Activated CD8-positive, alpha-beta T cell treated with anti-CD3 and anti-CD28 coated beads for 36 hours (primary cell): ENCODE measurements at regions not wholly inside any gene's neighbourhood (a gene's known extent, or its start where the extent isn't known, plus 50 kb on each side); places are given as distances from the start of the nearest gene placed in this dataset.

ENCODE experiments used
- ATAC-seq: fragments of 200-7000 bp; cut with Tn5 transposase; one replicate; pipeline ENCODE4 v1.10.0; 2021; ENCODE audit warnings: mild to moderate bottlenecking, moderate library complexity
- CTCF ChIA-PET: fragments of 350-600 bp; sonication (Branson Sonifier 250); formaldehyde crosslinking; loops from one replicate; lab custom pipeline; 2021; ENCODE audit warnings: antibody characterized with exemption; lab: Charles Lee
- POLR2A ChIA-PET: fragments of 350-600 bp; sonication (Branson Sonifier 250); formaldehyde crosslinking; loops from one replicate; lab custom pipeline; 2021; ENCODE audit warnings: antibody characterized with exemption; lab: Charles Lee
- DNase-seq: peaks from one replicate; pipeline ENCODE4 v3.0.0-alpha.2; 2020
- H3K27ac Mint-ChIP-seq: one replicate; pipeline ENCODE4 v1.8.0; 2021; ENCODE audit warnings: mild to moderate bottlenecking, mixed read lengths
- H3K27me3 Mint-ChIP-seq: one replicate; pipeline ENCODE4 v1.8.0; 2021; ENCODE audit warnings: mixed read lengths
- H3K36me3 Mint-ChIP-seq: one replicate; pipeline ENCODE4 v1.8.0; 2021; ENCODE audit warnings: low read depth, mixed read lengths
- H3K4me1 Mint-ChIP-seq: one replicate; pipeline ENCODE4 v1.8.0; 2021; ENCODE audit warnings: low read depth, mixed read lengths
- H3K4me3 Mint-ChIP-seq: one replicate; pipeline ENCODE4 v1.8.0; 2021; ENCODE audit warnings: mild to moderate bottlenecking, moderate library complexity, mixed read lengths
- H3K9me3 Mint-ChIP-seq: one replicate; pipeline ENCODE4 v1.8.0; 2021; ENCODE audit warnings: mixed read lengths
- intact Hi-C: fragments of 100-400 bp; cut with micrococcal nuclease; formaldehyde crosslinking; loops from one replicate; pipeline ENCODE4 v1.10.0; 2022
- TF ChIP-seq, protein P1 (sequence below): fragments of 200-600 bp; IDR thresholded peaks from one replicate; pipeline ENCODE4 v1.8.0; 2022; ENCODE audit warnings: antibody characterized with exemption, mild to moderate bottlenecking

DNA sequence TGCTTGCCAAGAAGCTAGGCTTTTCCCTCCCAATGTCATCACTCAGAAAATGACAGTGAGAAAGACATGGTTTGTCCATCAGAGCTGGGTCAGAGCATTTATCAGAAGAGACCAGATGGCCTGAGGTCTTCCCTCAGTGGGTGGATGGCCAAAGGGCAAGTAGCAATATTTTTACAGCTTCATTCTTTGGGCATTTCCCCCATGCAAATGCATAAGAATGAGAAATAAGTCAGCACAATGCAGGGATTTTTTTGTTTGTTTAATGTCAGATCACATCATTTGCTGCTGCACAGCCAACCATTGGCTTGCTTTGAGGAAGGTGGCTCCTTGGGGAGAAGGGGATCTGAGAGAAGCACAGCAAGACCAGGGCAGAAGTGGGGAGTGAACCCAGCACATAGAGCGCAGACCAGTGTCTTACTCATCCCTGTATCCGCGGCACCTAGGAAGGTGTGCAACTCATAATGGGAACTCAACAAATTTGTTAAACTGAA, 209.6 kb downstream of the SEMA6A start:
- peaks cover 6% of the 10 kb centered on the region for H3K36me3 Mint-ChIP-seq
- no peak overlapping the region for H3K4me3 Mint-ChIP-seq
- TF ChIP-seq, protein P1, sequence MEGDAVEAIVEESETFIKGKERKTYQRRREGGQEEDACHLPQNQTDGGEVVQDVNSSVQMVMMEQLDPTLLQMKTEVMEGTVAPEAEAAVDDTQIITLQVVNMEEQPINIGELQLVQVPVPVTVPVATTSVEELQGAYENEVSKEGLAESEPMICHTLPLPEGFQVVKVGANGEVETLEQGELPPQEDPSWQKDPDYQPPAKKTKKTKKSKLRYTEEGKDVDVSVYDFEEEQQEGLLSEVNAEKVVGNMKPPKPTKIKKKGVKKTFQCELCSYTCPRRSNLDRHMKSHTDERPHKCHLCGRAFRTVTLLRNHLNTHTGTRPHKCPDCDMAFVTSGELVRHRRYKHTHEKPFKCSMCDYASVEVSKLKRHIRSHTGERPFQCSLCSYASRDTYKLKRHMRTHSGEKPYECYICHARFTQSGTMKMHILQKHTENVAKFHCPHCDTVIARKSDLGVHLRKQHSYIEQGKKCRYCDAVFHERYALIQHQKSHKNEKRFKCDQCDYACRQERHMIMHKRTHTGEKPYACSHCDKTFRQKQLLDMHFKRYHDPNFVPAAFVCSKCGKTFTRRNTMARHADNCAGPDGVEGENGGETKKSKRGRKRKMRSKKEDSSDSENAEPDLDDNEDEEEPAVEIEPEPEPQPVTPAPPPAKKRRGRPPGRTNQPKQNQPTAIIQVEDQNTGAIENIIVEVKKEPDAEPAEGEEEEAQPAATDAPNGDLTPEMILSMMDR, result no peak
- H3K27ac Mint-ChIP-seq, result no peak overlapping the region
- no peaks in the 10 kb centered on the region for H3K27me3 Mint-ChIP-seq
- CTCF ChIA-PET, result no interaction called here
- ATAC-seq (no peak), DNase-seq (no peak)
- POLR2A ChIA-PET, result no interaction called here
- no peaks in the 10 kb centered on the region for H3K9me3 Mint-ChIP-seq
- intact Hi-C loops, result no loop called here
- peaks cover 6% of the 10 kb centered on the region for H3K4me1 Mint-ChIP-seq

DNA sequence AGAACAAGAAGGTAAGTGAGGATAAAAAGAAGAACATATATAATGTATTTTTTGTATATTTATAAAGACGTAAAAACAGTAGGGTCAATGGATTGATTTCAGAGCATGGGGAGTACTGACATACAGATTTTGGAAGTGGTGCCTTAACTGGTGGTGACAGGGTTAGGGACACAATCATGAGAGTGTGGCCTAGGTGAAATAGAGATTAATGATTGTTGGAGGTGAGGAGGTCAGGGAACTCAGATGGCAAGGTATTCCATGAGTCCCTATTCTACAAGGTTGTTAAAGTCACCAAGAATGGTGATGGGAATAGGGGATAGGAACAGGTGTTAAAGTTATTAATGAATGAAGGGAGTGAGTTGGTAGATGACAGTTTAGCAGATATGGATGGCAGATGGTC, 210.8 kb downstream of the SEMA6A start:
- Mint-ChIP-seq H3K27ac (no peak overlapping the region), H3K4me3 (no peak overlapping the region), H3K9me3 (no peaks in the 10 kb centered on the region), H3K36me3 (peaks cover 6% of the 10 kb centered on the region), H3K27me3 (no peaks in the 10 kb centered on the region), H3K4me1 (peaks cover 4% of the 10 kb centered on the region)
- TF ChIP-seq, protein P1, result no peak
- CTCF ChIA-PET, result no interaction called here
- POLR2A ChIA-PET, result no interaction called here
- DNase-seq (no peak), ATAC-seq (no peak)
- intact Hi-C loops, result no loop called here

DNA sequence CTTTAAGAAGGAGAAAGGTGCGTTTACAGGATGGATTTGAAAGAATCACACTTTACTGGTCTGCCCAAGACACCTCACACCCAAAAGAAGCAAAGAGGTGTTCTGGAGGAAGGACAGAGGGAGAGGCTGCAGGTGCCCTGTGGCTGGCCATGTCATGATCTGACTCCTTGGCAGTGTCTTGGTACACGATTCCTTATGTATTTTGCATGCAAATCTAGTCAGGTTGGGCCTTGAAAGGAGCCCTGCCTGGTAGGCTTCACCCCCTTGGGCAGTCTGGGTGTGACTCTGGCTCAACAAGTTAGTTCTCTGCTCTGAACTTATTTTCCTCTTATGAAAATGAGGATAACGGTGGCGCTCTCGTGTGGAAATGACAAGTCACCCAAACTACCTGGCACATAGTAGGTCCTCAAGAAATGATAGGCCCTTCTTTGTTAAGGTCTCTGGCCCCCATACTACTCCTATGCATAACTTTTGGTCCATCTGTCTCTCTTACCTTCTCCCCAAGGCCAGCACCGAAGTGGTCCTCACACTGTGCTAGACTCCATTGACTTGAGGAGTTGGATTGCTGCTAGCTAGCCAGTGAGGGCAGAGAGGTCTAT, 212.5 kb downstream of the SEMA6A start:
- ChIA-PET CTCF (no interaction called here), POLR2A (no interaction called here)
- no peak overlapping the region for H3K27ac Mint-ChIP-seq
- no peak overlapping the region for H3K4me3 Mint-ChIP-seq
- peaks cover 4% of the 10 kb centered on the region for H3K4me1 Mint-ChIP-seq
- ATAC-seq (no peak), DNase-seq (no peak)
- intact Hi-C loops, result no loop called here
- peaks cover 6% of the 10 kb centered on the region for H3K36me3 Mint-ChIP-seq
- H3K9me3 Mint-ChIP-seq, result no peaks in the 10 kb centered on the region
- no peaks in the 10 kb centered on the region for H3K27me3 Mint-ChIP-seq
- TF ChIP-seq, protein P1, result no peak

DNA sequence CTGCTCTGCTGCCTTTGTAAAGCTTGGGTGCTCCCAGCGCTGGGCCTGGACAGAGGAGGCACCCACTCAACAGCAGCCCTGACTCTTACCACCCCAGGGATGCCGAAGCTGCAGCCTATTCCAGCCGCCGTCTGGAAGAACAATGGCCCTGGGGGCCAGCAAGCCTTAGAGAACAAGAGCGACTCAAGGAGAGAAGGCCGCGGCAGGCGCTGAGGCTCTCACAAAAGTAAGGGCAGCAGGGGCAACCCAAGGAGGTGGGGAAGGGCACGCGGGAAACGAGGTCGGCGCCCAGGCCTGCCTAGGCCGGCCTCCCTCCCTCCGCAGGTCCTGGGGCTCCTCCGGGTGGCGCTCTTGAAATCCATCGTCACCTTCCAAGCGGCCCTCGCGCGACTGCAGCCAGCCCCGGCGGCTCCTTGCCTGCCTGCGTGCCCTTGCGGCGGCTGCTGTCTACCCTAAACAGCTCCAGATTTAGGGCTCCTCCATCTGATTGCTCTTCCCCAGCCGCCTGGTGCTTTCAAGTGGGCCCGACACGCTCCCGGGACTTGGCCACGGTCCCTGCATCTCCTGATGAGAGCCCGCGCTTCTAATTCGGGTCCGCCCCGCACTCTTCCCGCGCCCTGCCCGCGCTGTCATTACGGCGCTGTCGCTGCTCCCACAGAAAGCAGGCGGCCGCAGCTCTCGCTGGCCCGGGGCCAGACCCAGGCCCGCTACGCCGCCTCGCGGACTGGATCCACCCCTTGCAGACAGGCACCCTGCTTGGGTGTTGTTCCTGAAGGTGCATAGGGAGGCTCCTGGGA, 213.3 kb downstream of the SEMA6A start:
- Mint-ChIP-seq H3K9me3 (no peaks in the 10 kb centered on the region), H3K27ac (no peak overlapping the region), H3K27me3 (no peaks in the 10 kb centered on the region), H3K4me3 (no peak overlapping the region), H3K4me1 (peaks cover 4% of the 10 kb centered on the region), H3K36me3 (peaks cover 6% of the 10 kb centered on the region)
- intact Hi-C loops, result no loop called here
- ChIA-PET CTCF (interaction anchor here (1.1 kb wide), 1 partner anchor 9 kb away, joined by 3 read pairs; no protein-coding TSS in a partner anchor), POLR2A (no interaction called here)
- ATAC-seq (no peak), DNase-seq (no peak)
- TF ChIP-seq, protein P1, result no peak
